Thoracic aorta (tissue), 2 donors: ENCODE measurements at regions not wholly inside any gene's neighbourhood (a gene's known extent, or its start where the extent isn't known, plus 50 kb on each side); places are given as distances from the start of the nearest gene placed in this dataset.

Experiments
- ATAC-seq: fragments of 150-250 bp; one replicate; pipeline ENCODE4 v1.8.0; 2017; ENCODE audit warnings: low read depth; ENCODE audit not compliant: insufficient number of reproducible peaks, low FRiP score
- DNase-seq: peaks from one replicate; pipeline ENCODE4 v3.0.0-alpha.2; 2020; ENCODE audit warnings: low spot score
- H3K27ac ChIP-seq, 2 donors: fragments of 200-600 bp; sonication (generic); 1 replicate in 1 of 2; 2 replicates in 1 of 2; pipeline ENCODE4 v1.5.1; 2016; ENCODE audit warnings: mild to moderate bottlenecking in 2 of 2, moderate library complexity in 2 of 2
- H3K27me3 ChIP-seq: fragments of 200-600 bp; sonication (generic); replicated peaks from 2 replicates; pipeline ENCODE4 v1.6.0; 2016; ENCODE audit warnings: mild to moderate bottlenecking; ENCODE audit not compliant: insufficient read depth
- H3K36me3 ChIP-seq: fragments of 200-600 bp; sonication (generic); one replicate; pipeline ENCODE4 v1.5.1; 2016
- H3K4me1 ChIP-seq, 2 donors: fragments of 200-600 bp; sonication (generic); 1 replicate in 1 of 2; 2 replicates in 1 of 2; pipeline versions ENCODE4 v1.5.1 to v1.6.0; 2016; ENCODE audit warnings: low read depth in 2 of 2, mild to moderate bottlenecking in 1 of 2; ENCODE audit not compliant: control insufficient read depth in 1 of 2
- H3K4me3 ChIP-seq: fragments of 200-600 bp; sonication (generic); 2 replicates; pipeline ENCODE4 v1.5.1; 2016; ENCODE audit warnings: mild to moderate bottlenecking
- H3K9me3 ChIP-seq: fragments of 200-600 bp; sonication (generic); 2 replicates; pipeline ENCODE4 v1.5.1; 2016
- TF ChIP-seq, protein P1 (sequence below): fragments of 200-600 bp; sonication (generic); IDR thresholded peaks from one replicate; pipeline ENCODE4 v1.5.1; 2019; ENCODE audit warnings: antibody characterized with exemption

DNA sequence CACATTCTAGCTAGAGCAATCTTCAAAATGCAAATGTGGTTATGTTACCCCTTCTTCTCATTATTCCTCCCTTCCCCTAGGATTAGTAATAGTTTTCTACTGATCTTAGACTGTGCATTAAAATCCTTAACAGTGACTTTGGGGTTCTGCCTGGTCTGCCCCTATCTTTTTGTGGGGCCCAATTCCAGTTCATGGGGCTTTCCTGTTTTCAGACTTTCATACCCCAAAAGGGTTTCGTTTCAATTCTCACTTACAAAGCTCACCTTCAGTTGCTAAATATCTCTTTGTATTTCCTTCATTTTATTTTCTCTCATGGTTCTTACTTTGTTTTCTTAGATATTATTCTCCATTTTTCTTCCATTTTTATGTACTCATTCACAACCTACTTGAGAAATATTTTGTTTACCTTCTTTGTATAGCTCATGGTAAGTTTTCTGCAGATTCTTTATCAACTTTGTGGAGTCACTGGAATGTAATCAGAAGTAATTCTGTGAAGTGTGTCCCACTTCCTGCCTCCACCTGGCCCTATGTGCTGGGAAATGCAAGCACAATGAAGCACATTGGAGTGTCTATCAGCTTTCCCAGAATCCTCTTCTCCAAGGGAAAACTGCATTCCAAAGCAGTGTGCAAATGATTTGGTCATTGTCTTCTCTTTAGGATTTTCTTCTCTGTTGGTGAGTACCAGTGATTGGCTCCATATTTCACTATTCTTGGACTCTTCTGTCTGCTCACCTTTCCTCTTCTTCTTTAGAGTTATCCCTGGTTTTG is 350.2 kb downstream of the ZNF326 start:
- H3K36me3 ChIP-seq: no peaks in the 10 kb centered on the region
- TF ChIP-seq, protein P1, sequence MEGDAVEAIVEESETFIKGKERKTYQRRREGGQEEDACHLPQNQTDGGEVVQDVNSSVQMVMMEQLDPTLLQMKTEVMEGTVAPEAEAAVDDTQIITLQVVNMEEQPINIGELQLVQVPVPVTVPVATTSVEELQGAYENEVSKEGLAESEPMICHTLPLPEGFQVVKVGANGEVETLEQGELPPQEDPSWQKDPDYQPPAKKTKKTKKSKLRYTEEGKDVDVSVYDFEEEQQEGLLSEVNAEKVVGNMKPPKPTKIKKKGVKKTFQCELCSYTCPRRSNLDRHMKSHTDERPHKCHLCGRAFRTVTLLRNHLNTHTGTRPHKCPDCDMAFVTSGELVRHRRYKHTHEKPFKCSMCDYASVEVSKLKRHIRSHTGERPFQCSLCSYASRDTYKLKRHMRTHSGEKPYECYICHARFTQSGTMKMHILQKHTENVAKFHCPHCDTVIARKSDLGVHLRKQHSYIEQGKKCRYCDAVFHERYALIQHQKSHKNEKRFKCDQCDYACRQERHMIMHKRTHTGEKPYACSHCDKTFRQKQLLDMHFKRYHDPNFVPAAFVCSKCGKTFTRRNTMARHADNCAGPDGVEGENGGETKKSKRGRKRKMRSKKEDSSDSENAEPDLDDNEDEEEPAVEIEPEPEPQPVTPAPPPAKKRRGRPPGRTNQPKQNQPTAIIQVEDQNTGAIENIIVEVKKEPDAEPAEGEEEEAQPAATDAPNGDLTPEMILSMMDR: no peak
- ATAC-seq (no peak), DNase-seq (no peak)
- H3K9me3 ChIP-seq: peaks cover 7% of the 10 kb centered on the region
- H3K27me3 ChIP-seq: no peaks in the 10 kb centered on the region
- no peak overlapping the region for H3K4me3 ChIP-seq
- H3K4me1 ChIP-seq: no peaks in the 10 kb centered on the region
- H3K27ac ChIP-seq: no peak overlapping the region

DNA sequence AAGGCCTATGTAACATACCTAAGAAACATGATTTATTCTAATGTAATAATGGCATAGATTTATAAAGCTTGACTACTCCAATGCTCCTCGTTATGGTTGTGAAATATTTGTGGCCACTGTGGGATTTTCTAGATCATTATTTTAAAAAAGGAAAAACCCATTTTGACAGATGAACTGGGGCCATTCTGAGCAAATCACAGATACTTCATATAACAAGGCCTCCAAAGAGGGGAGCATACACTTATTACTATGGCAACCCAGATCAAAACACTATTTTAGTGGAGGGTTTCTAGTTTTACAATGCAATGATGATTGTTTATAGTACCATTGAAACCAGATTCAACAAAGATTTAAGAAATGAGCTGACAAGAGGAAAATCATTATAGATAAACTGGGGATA is 346.6 kb downstream of the ZNF326 start:
- Histone ChIP-seq H3K4me3 (no peak overlapping the region), H3K4me1 (no peaks in the 10 kb centered on the region), H3K27ac (no peak overlapping the region), H3K9me3 (no peaks in the 10 kb centered on the region), H3K36me3 (no peaks in the 10 kb centered on the region), H3K27me3 (no peaks in the 10 kb centered on the region)
- TF ChIP-seq, protein P1: no peak
- DNase-seq (no peak), ATAC-seq (no peak)

DNA sequence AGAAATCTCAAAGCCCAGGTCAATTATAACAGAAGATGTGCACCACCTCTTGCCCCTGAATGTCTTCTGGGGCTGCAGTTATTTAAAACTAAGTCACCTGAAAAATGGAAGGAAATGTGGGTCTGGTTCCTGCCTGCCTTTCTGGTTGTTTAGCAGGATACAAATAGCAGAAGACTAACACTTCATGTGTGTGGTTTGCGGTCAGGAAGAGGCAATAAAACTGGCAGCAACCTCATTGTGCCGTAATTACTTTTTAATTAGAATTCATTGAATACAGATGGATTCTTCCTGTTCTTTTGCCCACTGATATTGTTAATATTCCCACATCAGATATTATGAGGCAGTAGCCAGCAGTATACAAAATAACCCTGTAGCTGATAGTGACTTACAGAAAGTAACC is 345.7 kb downstream of the ZNF326 start:
- no peak for DNase-seq
- H3K27me3 ChIP-seq: no peaks in the 10 kb centered on the region
- H3K36me3 ChIP-seq: no peaks in the 10 kb centered on the region
- no peak overlapping the region for H3K4me3 ChIP-seq
- no peaks in the 10 kb centered on the region for H3K9me3 ChIP-seq
- ATAC-seq: no peak
- TF ChIP-seq, protein P1: no peak
- no peak overlapping the region for H3K27ac ChIP-seq
- no peaks in the 10 kb centered on the region for H3K4me1 ChIP-seq

DNA sequence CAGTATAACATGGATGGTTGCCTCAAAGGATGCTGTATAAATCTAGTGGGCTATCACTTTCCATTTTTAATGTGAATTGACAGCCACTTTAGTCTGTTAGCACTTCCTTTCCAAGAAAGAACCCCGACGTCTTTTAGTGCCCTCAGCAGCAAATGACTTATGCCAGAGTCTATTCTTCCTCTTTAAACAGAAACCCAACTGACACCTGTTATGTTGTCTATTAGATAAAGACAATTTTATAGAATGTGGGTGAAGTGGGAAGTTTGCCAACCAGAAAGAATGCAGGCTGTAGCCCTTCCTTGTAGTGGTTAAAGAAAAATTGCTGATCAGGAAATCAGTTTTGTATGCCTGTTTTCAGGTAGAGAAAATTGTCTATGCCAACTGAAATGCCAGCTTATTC is 344.9 kb downstream of the ZNF326 start:
- no peak overlapping the region for H3K27ac ChIP-seq
- no peaks in the 10 kb centered on the region for H3K27me3 ChIP-seq
- ATAC-seq (no peak), DNase-seq (no peak)
- TF ChIP-seq, protein P1: no peak
- H3K4me1 ChIP-seq: no peaks in the 10 kb centered on the region
- H3K4me3 ChIP-seq: no peak overlapping the region
- H3K9me3 ChIP-seq: no peaks in the 10 kb centered on the region
- H3K36me3 ChIP-seq: no peaks in the 10 kb centered on the region

DNA sequence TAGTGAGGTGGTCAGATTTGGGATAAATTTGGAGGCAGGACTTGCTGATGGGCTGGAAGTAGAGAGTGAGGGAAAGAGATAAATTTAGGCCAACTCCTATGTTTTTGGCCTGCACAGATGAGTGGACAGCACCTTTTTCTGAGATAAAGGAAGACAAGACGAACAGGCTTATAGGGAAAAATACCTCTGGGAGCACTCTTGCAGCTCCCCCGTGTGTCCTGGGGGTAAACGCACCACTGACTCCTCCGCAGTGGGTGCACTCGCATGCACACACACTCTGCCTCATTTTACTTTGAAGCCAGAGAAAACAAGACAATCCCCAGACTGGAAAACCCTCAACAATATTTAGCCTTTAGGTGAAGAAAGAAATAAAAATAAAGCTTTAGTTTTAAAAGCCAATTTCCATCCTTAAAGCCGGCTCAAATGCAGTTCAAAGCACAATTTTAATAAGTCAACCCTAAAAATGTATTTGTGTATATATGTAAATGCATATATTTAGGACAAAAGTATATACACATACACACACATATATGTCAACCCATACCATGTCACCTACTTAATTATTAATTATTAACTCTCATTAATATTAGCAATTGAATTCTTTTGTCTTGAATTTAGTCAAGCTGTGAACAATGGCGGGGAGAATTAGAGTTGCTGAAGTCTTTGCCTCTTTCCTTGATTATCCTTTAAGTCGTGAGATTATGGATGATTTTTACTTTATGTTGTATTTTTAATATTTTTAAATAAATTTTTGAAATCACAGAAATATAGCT is 341.8 kb downstream of the ZNF326 start:
- no peak for DNase-seq

More for the DNA sequence above, 341.8 kb downstream of the ZNF326 start:
- no peaks in the 10 kb centered on the region for H3K36me3 ChIP-seq
- TF ChIP-seq, protein P1: no peak
- H3K27ac ChIP-seq: no peak overlapping the region
- H3K27me3 ChIP-seq: no peaks in the 10 kb centered on the region
- H3K9me3 ChIP-seq: no peaks in the 10 kb centered on the region
- ATAC-seq: no peak
- H3K4me1 ChIP-seq: no peaks in the 10 kb centered on the region
- H3K4me3 ChIP-seq: no peak overlapping the region
